Raji (cell line): ENCODE measurements at regions not wholly inside any gene's neighbourhood (a gene's known extent, or its start where the extent isn't known, plus 50 kb on each side); places are given as distances from the start of the nearest gene placed in this dataset.

Source experiments
- POLR2A ChIP-seq: IDR thresholded peaks from 2 replicates; pipeline ENCODE4 v1.6.1; 2011; ENCODE audit warnings: low read depth, low read length, control low read depth; ENCODE audit not compliant: insufficient read depth

- TF ChIP-seq POLR2A: no peak
Measured at GRCh38 chr3:143208976-143209714, 89.6 kb downstream of the CHST2 start.

GRCh38 chr3:143209715-143210059 is 90.1 kb downstream of the CHST2 start:
- no peak for TF ChIP-seq POLR2A

GRCh38 chr3:143210141-143210540 is 90.6 kb downstream of the CHST2 start:
- no peak for TF ChIP-seq POLR2A

GRCh38 chr3:143215059-143215458 is 95.5 kb downstream of the CHST2 start:
- TF ChIP-seq POLR2A: no peak
